Trophoblast cell (in vitro differentiated cells and primary cell): ENCODE measurements at regions not wholly inside any gene's neighbourhood (a gene's known extent, or its start where the extent isn't known, plus 50 kb on each side); places are given as distances from the start of the nearest gene placed in this dataset.

Experiments
- DNase-seq, 2 donors: peaks; one replicate each; pipeline ENCODE4 v3.0.0-alpha.2; 2016
- H2AFZ ChIP-seq: 2 replicates; pipeline ENCODE4 v1.6.1; 2013; ENCODE audit warnings: low read length, moderate library complexity, mild to moderate bottlenecking; ENCODE audit not compliant: insufficient read depth, poor library complexity
- H2AK5ac ChIP-seq: 2 replicates; pipeline ENCODE4 v1.6.1; 2013; ENCODE audit warnings: mild to moderate bottlenecking, low read length
- H2BK120ac ChIP-seq: 2 replicates; pipeline ENCODE4 v1.6.1; 2013; ENCODE audit warnings: low read length, mild to moderate bottlenecking, moderate library complexity; ENCODE audit not compliant: insufficient read depth, poor library complexity
- H2BK12ac ChIP-seq: 2 replicates; pipeline ENCODE4 v1.6.1; 2013; ENCODE audit warnings: mild to moderate bottlenecking, low read length, moderate library complexity
- H2BK5ac ChIP-seq: 2 replicates; pipeline ENCODE4 v1.6.1; 2013; ENCODE audit warnings: low read length, low read depth, moderate library complexity, mild to moderate bottlenecking; ENCODE audit not compliant: poor library complexity
- H3K14ac ChIP-seq: 2 replicates; pipeline ENCODE4 v1.6.1; 2013; ENCODE audit warnings: mild to moderate bottlenecking, low read length
- H3K18ac ChIP-seq: 2 replicates; pipeline ENCODE4 v1.6.1; 2013; ENCODE audit warnings: mild to moderate bottlenecking, low read length
- H3K23ac ChIP-seq: 2 replicates; pipeline ENCODE4 v1.6.1; 2013; ENCODE audit warnings: low read length
- H3K27ac ChIP-seq: 2 replicates; pipeline ENCODE4 v1.5.1; 2013; ENCODE audit warnings: low read depth, mild to moderate bottlenecking, inconsistent platforms, low read length, moderate library complexity
- H3K27me3 ChIP-seq: 2 replicates; pipeline ENCODE4 v1.6.1; 2013; ENCODE audit warnings: inconsistent platforms, mild to moderate bottlenecking, low read length, moderate library complexity; ENCODE audit not compliant: insufficient read depth
- H3K36me3 ChIP-seq, 2 experiments: 1 replicate in 1 of 2; 2 replicates in 1 of 2; pipeline ENCODE4 v1.6.1; 2013; ENCODE audit warnings: low read length in 2 of 2, mild to moderate bottlenecking in 2 of 2, moderate library complexity in 1 of 2; ENCODE audit not compliant: insufficient read depth in 2 of 2, control insufficient read depth in 1 of 2
- H3K4ac ChIP-seq: 2 replicates; pipeline ENCODE4 v1.6.1; 2013; ENCODE audit warnings: low read depth, mild to moderate bottlenecking, low read length, moderate library complexity
- H3K4me1 ChIP-seq, 2 experiments: 1 replicate in 1 of 2; 2 replicates in 1 of 2; pipeline ENCODE4 v1.6.1; 2013; ENCODE audit warnings: low read length in 2 of 2, mild to moderate bottlenecking in 2 of 2, moderate library complexity in 1 of 2; ENCODE audit not compliant: insufficient read depth in 2 of 2, control insufficient read depth in 1 of 2
- H3K4me2 ChIP-seq: 2 replicates; pipeline ENCODE4 v1.6.1; 2013; ENCODE audit warnings: inconsistent platforms, mild to moderate bottlenecking, low read length, moderate library complexity
- H3K4me3 ChIP-seq: 2 replicates; pipeline ENCODE4 v1.5.1; 2013; ENCODE audit warnings: mild to moderate bottlenecking, low read depth, low read length, inconsistent platforms
- H3K79me1 ChIP-seq: one replicate; pipeline ENCODE4 v1.6.1; 2013; ENCODE audit warnings: low read length
- H3K79me2 ChIP-seq: 2 replicates; pipeline ENCODE4 v1.6.1; 2013; ENCODE audit warnings: low read length, mild to moderate bottlenecking; ENCODE audit not compliant: control insufficient read depth, insufficient read depth, poor library complexity
- H3K9ac ChIP-seq: 2 replicates; pipeline ENCODE4 v1.6.1; 2013; ENCODE audit warnings: mild to moderate bottlenecking, low read length
- H3K9me3 ChIP-seq: 2 replicates; pipeline ENCODE4 v1.6.1; 2013; ENCODE audit warnings: low read depth, mild to moderate bottlenecking, control low read depth, inconsistent platforms, low read length; ENCODE audit not compliant: insufficient read depth
- H4K12ac ChIP-seq: 2 replicates; pipeline ENCODE4 v1.6.1; 2013; ENCODE audit warnings: low read depth, mild to moderate bottlenecking, low read length, moderate library complexity
- H4K8ac ChIP-seq: 2 replicates; pipeline ENCODE4 v1.6.1; 2013; ENCODE audit warnings: low read depth, mild to moderate bottlenecking, low read length, moderate library complexity
- H4K91ac ChIP-seq: one replicate; pipeline ENCODE4 v1.6.1; 2013; ENCODE audit warnings: low read depth, mild to moderate bottlenecking, low read length, moderate library complexity
- WGBS: extraction: QIAGEN DNeasy Blood & Tissue Kit; methylation state at CpG from one replicate; pipeline ENCODE4 v1.1.7; 2013; ENCODE audit warnings: missing lambda C conversion rate; ENCODE audit not compliant: insufficient read length, insufficient coverage; ENCODE audit errors: extremely low coverage; 5-methylcytosine and 5-hydroxymethylcytosine counted together

DNA sequence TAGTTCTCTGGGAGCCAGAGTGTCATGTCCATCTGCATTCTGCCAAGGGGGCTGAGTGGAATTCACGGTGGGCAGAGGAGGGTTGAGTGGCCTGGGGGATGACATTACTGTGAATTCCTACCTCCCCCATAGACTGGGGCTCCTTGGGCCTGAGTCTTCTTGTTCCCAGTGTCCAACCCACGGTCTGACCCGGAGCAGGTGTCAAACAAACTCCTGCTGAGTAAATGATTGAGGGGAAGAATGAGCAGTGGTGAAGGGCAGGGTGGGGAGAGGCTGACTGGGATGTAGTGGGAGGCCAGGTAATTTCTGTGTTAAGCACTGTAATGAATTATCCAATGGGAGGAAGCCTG lies 597.6 kb downstream of the MATN1 start:
- peaks cover 3% of the 10 kb centered on the region for H3K9me3 ChIP-seq
- no CpG with 5 or more reads among the region's 3 CpGs for WGBS

DNA sequence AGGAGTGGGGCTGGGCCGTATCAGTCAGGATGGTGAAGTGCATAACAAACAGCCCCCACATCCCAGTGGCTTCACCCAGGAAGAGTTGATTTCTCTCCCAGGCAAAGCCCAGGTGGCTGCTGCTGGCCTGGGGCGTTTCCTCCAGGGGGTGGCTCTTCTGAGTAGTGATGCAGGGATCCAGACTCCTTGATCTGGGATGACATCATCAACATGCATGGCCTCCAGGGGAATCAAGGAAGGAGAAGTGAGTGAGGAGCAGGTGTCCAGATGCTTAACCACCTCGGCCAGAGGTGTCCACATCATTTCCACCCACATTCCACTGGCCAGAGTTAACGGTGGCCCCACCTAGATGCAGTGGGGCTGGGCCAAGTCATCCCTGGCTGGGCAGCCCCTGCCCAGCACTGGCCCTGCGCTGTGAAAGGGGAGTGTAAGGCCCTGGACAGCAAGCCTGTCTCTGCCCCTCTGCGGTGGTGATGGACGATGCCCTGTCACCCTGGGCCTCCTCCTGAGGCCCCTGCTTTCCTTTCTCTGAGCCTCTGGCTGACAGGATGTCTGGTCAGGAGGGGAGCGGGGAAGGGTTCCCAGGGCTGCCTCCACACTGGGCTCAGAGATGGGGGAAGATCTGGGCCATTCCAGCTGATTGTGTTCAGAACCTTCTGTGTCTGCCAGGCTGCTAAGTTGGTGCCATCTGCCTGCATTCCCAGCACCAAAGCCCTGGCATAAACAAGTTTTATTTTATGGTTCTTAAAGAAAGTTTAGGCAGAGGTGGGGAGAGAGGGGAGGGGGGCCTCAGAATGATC lies 598.2 kb downstream of the MATN1 start:
- peak in 1 of 2 donors; percentile 3 for DNase-seq
- Histone ChIP-seq H3K36me3 (no peaks in the 10 kb centered on the region), H3K23ac (no peak overlapping the region), H4K91ac (no peak overlapping the region), H3K4me3 (no peak overlapping the region), H2AFZ (no peak overlapping the region), H2BK120ac (no peak overlapping the region), H3K9ac (no peak overlapping the region), H3K79me2 (no peaks in the 10 kb centered on the region), H3K4me2 (no peak overlapping the region), H4K12ac (no peak overlapping the region), H3K79me1 (no peaks in the 10 kb centered on the region), H2BK5ac (no peak overlapping the region), H3K18ac (no peak overlapping the region), H3K9me3 (peaks cover 3% of the 10 kb centered on the region), H4K8ac (no peak overlapping the region), H2AK5ac (no peak overlapping the region), H3K27ac (no peak overlapping the region), H3K27me3 (no peaks in the 10 kb centered on the region), H2BK12ac (no peak overlapping the region), H3K4ac (no peak overlapping the region), H3K14ac (no peak overlapping the region), H3K4me1 (no peaks in the 10 kb centered on the region)
- WGBS = no CpG with 5 or more reads among the region's 8 CpGs

More for the DNA sequence above, 597.6 kb downstream of the MATN1 start:
- Histone ChIP-seq H4K91ac (no peak overlapping the region), H3K23ac (no peak overlapping the region), H3K18ac (no peak overlapping the region), H4K8ac (no peak overlapping the region), H3K27me3 (no peaks in the 10 kb centered on the region), H2BK12ac (no peak overlapping the region), H2BK120ac (no peak overlapping the region), H3K9ac (no peak overlapping the region), H3K27ac (no peak overlapping the region), H2BK5ac (no peak overlapping the region), H2AK5ac (no peak overlapping the region), H3K79me1 (no peaks in the 10 kb centered on the region), H3K4ac (no peak overlapping the region), H3K79me2 (no peaks in the 10 kb centered on the region), H3K4me3 (no peak overlapping the region), H4K12ac (no peak overlapping the region), H3K4me1 (no peaks in the 10 kb centered on the region), H3K4me2 (no peak overlapping the region), H3K36me3 (no peaks in the 10 kb centered on the region), H2AFZ (no peak overlapping the region), H3K14ac (no peak overlapping the region)
- DNase-seq = no peak

- peaks cover 3% of the 10 kb centered on the region for H3K9me3 ChIP-seq
- H2AK5ac ChIP-seq = no peak overlapping the region
- DNase-seq = no peak
- H3K14ac ChIP-seq = no peak overlapping the region
- H4K12ac ChIP-seq = no peak overlapping the region
- no peaks in the 10 kb centered on the region for H3K36me3 ChIP-seq
- no peak overlapping the region for H4K91ac ChIP-seq
- no peak overlapping the region for H3K23ac ChIP-seq
- H2AFZ ChIP-seq = no peak overlapping the region
- H3K79me2 ChIP-seq = no peaks in the 10 kb centered on the region
- no peak overlapping the region for H3K27ac ChIP-seq
- no peaks in the 10 kb centered on the region for H3K27me3 ChIP-seq
- no peak overlapping the region for H3K4me2 ChIP-seq
- no peaks in the 10 kb centered on the region for H3K79me1 ChIP-seq
- H3K9ac ChIP-seq = no peak overlapping the region
- no peak overlapping the region for H3K18ac ChIP-seq
- no CpG with 5 or more reads among the region's 4 CpGs for WGBS
- no peak overlapping the region for H2BK120ac ChIP-seq
- no peak overlapping the region for H2BK5ac ChIP-seq
- H3K4me1 ChIP-seq = no peaks in the 10 kb centered on the region
- H3K4ac ChIP-seq = no peak overlapping the region
- no peak overlapping the region for H4K8ac ChIP-seq
- no peak overlapping the region for H3K4me3 ChIP-seq
- H2BK12ac ChIP-seq = no peak overlapping the region
These were observed 599.5 kb downstream of the MATN1 start for GRCh38 chr1:30123896-30124295.

DNA sequence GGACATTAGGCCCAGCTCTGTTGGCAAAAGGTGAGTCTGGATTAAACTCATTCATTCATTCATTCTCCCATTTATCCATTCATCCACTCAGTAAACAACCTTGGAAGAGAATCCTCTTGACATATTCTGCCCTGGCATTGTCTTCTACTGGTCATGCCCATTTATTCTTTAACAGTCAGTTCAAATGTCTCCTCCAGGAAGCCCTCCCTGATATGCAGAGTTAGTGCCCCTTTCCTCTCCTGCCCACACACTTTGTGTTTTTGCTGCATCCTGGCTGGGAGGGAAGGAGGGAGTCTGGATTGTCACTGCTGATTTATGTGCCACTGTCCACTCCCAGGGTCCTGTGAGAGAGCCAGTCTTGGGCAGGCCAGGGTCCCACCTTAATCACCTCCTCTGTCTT lies 600.3 kb downstream of the MATN1 start:
- Histone ChIP-seq H3K4me1 (no peaks in the 10 kb centered on the region), H3K4me3 (no peak overlapping the region), H3K4me2 (no peak overlapping the region), H2BK120ac (no peak overlapping the region), H3K23ac (no peak overlapping the region), H3K79me2 (no peaks in the 10 kb centered on the region), H3K9ac (no peak overlapping the region), H3K18ac (no peak overlapping the region), H2AK5ac (no peak overlapping the region), H3K27ac (no peak overlapping the region), H3K36me3 (no peaks in the 10 kb centered on the region), H3K27me3 (no peaks in the 10 kb centered on the region), H2BK5ac (no peak overlapping the region), H3K4ac (no peak overlapping the region), H3K79me1 (no peaks in the 10 kb centered on the region), H4K91ac (no peak overlapping the region), H2AFZ (no peak overlapping the region), H3K9me3 (peaks cover 3% of the 10 kb centered on the region), H2BK12ac (no peak overlapping the region), H4K8ac (no peak overlapping the region), H3K14ac (no peak overlapping the region), H4K12ac (no peak overlapping the region)
- DNase-seq = no peak
